AG04449 (cell line): ENCODE measurements at regions not wholly inside any gene's neighbourhood (a gene's known extent, or its start where the extent isn't known, plus 50 kb on each side); places are given as distances from the start of the nearest gene placed in this dataset.

Experiments
- CTCF ChIA-PET: fragments of 350-600 bp; formaldehyde crosslinking; extraction: SDS; loops from one replicate; lab custom pipeline; 2021; ENCODE audit warnings: antibody characterized with exemption; lab: Yijun Ruan, JAX
- POLR2A ChIA-PET: fragments of 400-600, 350-600 bp; formaldehyde crosslinking; extraction: SDS; loops from one replicate; lab custom pipeline; 2020; ENCODE audit warnings: antibody characterized with exemption, inconsistent platforms; lab: Yijun Ruan, JAX
- DNase-seq: peaks from one replicate; pipeline ENCODE4 v3.0.0-alpha.2; 2010; ENCODE audit warnings: low read depth, low spot score
- H3K4me3 ChIP-seq: 2 replicates; pipeline ENCODE4 v1.5.1; 2011; ENCODE audit warnings: low read depth, mild to moderate bottlenecking, control low read depth, low read length
- CTCF ChIP-seq: IDR thresholded peaks from one replicate; pipeline ENCODE4 v1.5.1; 2011; ENCODE audit warnings: mild to moderate bottlenecking, moderate library complexity, low read length, control low read depth, inconsistent platforms; ENCODE audit not compliant: insufficient read depth; ENCODE audit errors: missing control alignments

- ChIA-PET POLR2A (no interaction called here), CTCF (no interaction called here)
- TF ChIP-seq CTCF = no peak
- no peak overlapping the region for H3K4me3 ChIP-seq
- no peak for DNase-seq
Measured at GRCh38 chr15:47139965-47140364, 577.3 kb upstream of the SEMA6D start.

GRCh38 chr15:47157827-47158226, 559.5 kb upstream of the SEMA6D start:
- no peak overlapping the region for H3K4me3 ChIP-seq
- CTCF ChIA-PET = interaction anchor here (0.6 kb wide), 1 partner anchor 1184 kb away, joined by 3 read pairs; no protein-coding TSS in a partner anchor
- POLR2A ChIA-PET = no interaction called here
- no peak for TF ChIP-seq CTCF
- DNase-seq = no peak

GRCh38 chr15:47158573-47158972, 558.7 kb upstream of the SEMA6D start:
- no peak overlapping the region for H3K4me3 ChIP-seq
- POLR2A ChIA-PET = no interaction called here
- no peak for TF ChIP-seq CTCF
- no peak for DNase-seq
- CTCF ChIA-PET = no interaction called here

- no peak for TF ChIP-seq CTCF
- DNase-seq = no peak
- ChIA-PET POLR2A (no interaction called here), CTCF (interaction anchor here (2.7 kb wide), 1 partner anchor 19 kb away, joined by 8 read pairs; no protein-coding TSS in a partner anchor)
- no peak overlapping the region for H3K4me3 ChIP-seq
Measured at GRCh38 chr15:47177177-47177576, 540.1 kb upstream of the SEMA6D start.

- DNase-seq = no peak
- TF ChIP-seq CTCF = no peak
- ChIA-PET CTCF (no interaction called here), POLR2A (no interaction called here)
- no peak overlapping the region for H3K4me3 ChIP-seq
Measured at GRCh38 chr15:47179988-47180387, 537.3 kb upstream of the SEMA6D start.

- no peak for TF ChIP-seq CTCF
- no peak for DNase-seq
- POLR2A ChIA-PET = interaction anchor here (0.6 kb wide), 1 partner anchor 521 kb away, joined by 3 read pairs; no protein-coding TSS in a partner anchor
- no peak overlapping the region for H3K4me3 ChIP-seq
- CTCF ChIA-PET = no interaction called here
Measured at GRCh38 chr15:47182818-47183217, 534.5 kb upstream of the SEMA6D start.
